H1 (cell line): ENCODE measurements at regions not wholly inside any gene's neighbourhood (a gene's known extent, or its start where the extent isn't known, plus 50 kb on each side); places are given as distances from the start of the nearest gene placed in this dataset.

Experiments used
- ASH2L ChIP-seq: fragments of 200-600, 300-600 bp; sonication (generic); IDR thresholded peaks from one replicate; pipeline ENCODE4 v1.7.1; 2017; ENCODE audit warnings: low read length
- CBX5 ChIP-seq: fragments of 300-800, 300-1000 bp; sonication (generic); IDR thresholded peaks from 2 replicates; pipeline ENCODE4 v1.7.1; 2016; ENCODE audit warnings: antibody characterized with exemption, low read length, low read depth
- CHD7 ChIP-seq: fragments of 300-600 bp; sonication (generic); IDR thresholded peaks from 2 replicates; pipeline ENCODE4 v1.7.1; 2012; ENCODE audit warnings: low read length, moderate library complexity, mild to moderate bottlenecking, inconsistent platforms; ENCODE audit not compliant: insufficient replicate concordance
- GTF2F1 ChIP-seq: IDR thresholded peaks from 2 replicates; pipeline ENCODE4 v1.6.1; 2012; ENCODE audit warnings: low read depth, low read length, improper control_type of control experiment, borderline replicate concordance
- HDAC6 ChIP-seq: IDR thresholded peaks from one replicate; pipeline ENCODE4 v1.7.1; 2012; ENCODE audit warnings: low read depth, mild to moderate bottlenecking, inconsistent platforms, low read length, moderate library complexity
- MAFK ChIP-seq: IDR thresholded peaks from 2 replicates; pipeline ENCODE4 v1.6.1; 2012; ENCODE audit warnings: low read depth, mild to moderate bottlenecking, improper control_type of control experiment, low read length
- NANOG ChIP-seq: IDR thresholded peaks from 2 replicates; pipeline ENCODE4 v1.6.1; 2011; ENCODE audit warnings: low read length, low read depth, mild to moderate bottlenecking, inconsistent platforms; ENCODE audit not compliant: insufficient read depth, poor library complexity, severe bottlenecking
- RXRA ChIP-seq: IDR thresholded peaks from 2 replicates; pipeline ENCODE4 v1.6.1; 2011; ENCODE audit warnings: low read depth, mild to moderate bottlenecking, low read length, moderate library complexity; ENCODE audit not compliant: insufficient read depth

GRCh38 chr1:29890201-29890959 lies 654.1 kb downstream of the PTPRU start (continued):
- TF ChIP-seq MAFK (no peak), ASH2L (no peak), CHD7 (no peak), RXRA (no peak), HDAC6 (no peak), NANOG (no peak), GTF2F1 (no peak), CBX5 (no peak)
